Muscle of arm (tissue), 1 donor: ENCODE measurements at regions not wholly inside any gene's neighbourhood (a gene's known extent, or its start where the extent isn't known, plus 50 kb on each side); places are given as distances from the start of the nearest gene placed in this dataset.
A peak's percentile ranks its signal among the peaks of the same experiment; 100 is the strongest.
"Not testable (repeated sequence)": the region's sequence is repeated elsewhere in the genome, so short reads cannot be mapped to it uniquely, and the experiment has no call there.

Experiments
- DNase-seq: peaks from one replicate; pipeline ENCODE4 v3.0.0-alpha.2; 2013

DNA sequence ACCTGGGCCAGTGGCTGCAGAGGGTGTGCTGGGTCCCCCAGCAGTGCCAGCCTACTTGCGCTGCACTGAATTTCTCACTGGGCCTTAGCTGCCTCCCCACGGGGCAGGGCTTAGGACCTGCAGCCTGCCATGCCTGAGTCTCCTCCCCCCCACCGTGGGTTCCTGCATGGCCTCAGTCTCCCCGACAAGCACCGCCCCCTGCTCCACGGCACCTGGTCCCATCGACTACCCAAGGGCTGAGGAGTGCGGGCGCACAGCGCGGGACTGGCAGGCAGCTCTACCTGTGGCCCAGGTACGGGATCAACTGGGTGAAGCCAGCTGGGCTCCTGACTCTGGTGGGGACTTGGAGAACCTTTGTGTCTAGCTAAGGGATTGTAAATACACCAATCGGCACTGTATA, 1143.6 kb downstream of the OTOL1 start:
- not testable (repeated sequence) for DNase-seq

DNA sequence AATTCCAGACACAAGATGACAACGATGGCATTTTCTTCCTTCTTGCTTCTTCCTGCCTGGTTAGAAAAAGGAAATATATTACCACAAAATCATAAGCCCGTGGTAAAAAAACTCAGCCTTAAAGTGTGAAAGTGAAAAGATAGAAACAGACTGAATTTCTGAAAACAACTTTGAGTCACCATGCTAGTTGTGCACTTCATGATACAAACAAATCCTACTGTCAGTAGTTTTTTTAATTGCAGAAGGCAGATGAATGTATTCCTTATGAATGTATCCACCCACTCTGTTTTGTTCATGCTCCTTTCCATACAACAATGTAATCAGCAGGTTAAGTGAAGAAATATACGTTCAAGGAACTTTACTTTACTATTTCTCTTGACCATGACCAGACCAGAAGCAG, 1144.7 kb downstream of the OTOL1 start:
- DNase-seq: no peak

DNA sequence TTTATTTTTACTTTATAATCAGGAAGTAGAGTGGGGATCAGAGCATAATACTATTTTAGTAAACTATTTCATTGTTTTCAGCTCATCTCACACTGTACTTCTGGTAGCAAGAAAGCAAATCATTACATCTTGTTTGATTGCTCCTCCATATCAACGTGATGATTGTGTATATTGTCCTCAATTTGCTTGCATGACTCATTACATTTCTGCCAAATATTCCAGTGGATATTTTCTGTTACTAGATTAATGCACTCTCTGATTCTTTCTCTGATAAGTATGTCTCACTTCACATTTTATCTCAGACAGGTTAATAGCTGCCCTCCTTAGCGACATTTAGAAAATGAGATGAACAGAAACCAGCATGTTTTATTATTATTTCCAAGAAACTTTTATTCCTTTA, 1145.3 kb downstream of the OTOL1 start:
- no peak for DNase-seq

- DNase-seq: no peak
Measured at GRCh38 chr3:162643245-162643644, 1146.6 kb downstream of the OTOL1 start.

DNA sequence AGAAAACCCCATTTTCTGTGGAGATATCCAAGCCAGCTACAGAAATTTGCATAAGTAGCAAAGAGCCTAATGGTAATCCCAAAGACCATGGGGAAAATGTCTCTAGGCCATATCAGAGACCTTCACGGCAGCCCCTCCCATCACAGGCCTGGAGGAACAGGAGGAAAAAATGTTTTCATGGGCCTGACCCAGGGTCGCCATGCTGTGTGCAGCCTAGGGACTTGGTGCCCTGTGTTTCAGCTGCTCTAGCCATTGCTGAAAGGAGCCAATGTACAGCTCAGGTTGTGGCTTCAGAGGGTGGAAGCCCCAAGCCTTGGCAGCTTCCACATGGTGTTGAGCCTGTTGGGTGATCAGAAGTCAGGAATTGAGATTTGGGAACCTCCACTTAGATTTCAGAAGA, 1150.7 kb downstream of the OTOL1 start:
- DNase-seq: no peak

DNA sequence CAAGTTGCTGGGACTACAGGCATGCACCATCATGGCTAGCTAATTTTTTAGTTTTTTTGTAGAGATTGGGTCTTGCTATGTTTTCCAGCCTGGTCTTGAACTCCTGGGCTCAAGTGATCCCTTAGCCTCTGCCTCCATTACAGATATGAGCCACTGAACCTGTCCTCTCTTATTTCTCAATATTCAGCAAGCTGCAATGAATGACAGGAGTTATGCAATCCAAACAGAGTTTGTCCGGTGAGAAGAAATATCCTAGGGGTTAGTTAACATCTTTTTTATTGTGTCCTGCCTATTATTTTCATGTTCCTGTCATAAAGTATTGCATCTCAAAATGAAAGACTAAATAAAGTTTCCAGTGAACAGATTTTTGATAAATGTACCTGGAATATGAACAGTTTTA, 1161.4 kb downstream of the OTOL1 start:
- DNase-seq: no peak

GRCh38 chr3:162665684-162666391, 1169.2 kb downstream of the OTOL1 start:
- no peak for DNase-seq

- no peak for DNase-seq
Measured at GRCh38 chr3:162666835-162667234, 1170.2 kb downstream of the OTOL1 start.

DNA sequence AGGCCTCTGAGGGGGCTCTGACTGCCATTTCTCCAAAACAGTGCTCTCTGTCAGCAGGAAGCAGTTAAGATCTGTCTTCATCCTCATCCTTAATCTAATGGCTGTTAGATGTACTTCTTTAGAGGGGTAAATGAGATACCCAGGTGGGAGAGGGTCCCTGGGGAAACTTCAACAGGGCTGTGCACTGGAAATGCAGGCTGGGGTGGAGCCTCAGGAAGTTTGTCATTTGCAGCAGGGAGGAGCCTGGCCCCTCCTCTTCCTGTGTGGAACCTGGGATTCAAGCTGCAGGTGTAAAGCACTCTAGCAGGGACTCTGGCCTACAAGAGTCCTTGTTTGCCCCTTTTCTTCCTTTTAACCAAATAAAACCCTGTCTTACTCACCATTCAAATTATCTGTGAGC, 1173.6 kb downstream of the OTOL1 start:
- no peak for DNase-seq

GRCh38 chr3:162677475-162677874, 1180.9 kb downstream of the OTOL1 start:
- no peak for DNase-seq

DNA sequence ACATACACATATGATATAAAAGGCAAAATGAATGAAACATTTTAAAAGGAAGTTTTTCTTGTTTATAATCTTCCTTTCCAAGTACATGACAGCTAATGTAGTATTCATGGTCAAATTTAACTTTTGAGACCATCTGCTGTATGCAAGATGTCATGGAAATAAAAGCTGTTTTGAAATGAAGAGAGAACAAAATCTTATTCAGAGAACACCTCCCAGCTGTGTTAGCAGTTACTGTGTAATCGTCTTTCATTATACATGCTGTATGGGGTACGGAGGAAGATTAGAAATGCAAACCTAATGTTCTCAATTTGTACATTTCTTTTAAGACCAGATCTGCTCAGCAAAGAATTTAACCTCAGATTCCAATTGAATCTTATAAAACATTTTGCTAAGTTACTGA, 1182.3 kb downstream of the OTOL1 start:
- no peak for DNase-seq

DNA sequence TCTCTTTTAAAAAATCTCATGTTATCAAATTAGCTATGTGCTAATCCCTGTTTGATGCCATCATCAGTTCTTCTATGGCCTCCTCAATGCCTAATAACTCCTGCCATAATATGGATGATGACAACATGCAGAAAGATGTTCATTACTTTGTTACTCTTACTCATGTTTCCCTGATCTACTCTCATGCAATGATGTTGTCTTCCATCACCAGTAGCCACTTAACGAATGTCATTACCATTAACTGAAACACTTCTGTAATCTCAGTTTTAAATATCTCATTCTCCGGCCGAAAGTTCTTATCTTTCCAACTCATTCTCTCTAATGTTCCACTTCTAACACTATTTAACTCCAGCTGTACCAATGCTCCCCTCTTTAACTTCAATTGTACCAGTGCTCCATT, 1187.7 kb downstream of the OTOL1 start:
- DNase-seq: no peak

GRCh38 chr3:162699291-162699690, 1202.7 kb downstream of the OTOL1 start:
- no peak for DNase-seq

DNA sequence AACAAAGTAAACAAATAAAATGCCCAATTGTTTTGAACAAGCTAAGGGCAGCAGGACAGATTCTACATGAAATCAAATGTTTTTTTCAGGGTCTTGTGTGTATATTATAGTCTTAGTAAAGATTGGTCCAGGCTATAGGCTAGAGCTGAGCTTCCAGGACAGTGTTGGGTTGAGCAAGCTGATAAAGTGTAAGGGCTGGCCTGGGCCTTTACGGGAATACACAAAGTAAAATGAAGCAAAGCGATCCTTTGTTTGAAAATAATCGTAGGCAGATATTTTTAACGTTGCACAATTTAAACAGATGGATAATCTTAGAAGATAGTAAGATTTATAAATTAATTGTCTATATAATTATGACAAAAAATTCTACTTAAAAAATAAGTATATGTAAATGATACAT, 1204.6 kb downstream of the OTOL1 start:
- no peak for DNase-seq

DNA sequence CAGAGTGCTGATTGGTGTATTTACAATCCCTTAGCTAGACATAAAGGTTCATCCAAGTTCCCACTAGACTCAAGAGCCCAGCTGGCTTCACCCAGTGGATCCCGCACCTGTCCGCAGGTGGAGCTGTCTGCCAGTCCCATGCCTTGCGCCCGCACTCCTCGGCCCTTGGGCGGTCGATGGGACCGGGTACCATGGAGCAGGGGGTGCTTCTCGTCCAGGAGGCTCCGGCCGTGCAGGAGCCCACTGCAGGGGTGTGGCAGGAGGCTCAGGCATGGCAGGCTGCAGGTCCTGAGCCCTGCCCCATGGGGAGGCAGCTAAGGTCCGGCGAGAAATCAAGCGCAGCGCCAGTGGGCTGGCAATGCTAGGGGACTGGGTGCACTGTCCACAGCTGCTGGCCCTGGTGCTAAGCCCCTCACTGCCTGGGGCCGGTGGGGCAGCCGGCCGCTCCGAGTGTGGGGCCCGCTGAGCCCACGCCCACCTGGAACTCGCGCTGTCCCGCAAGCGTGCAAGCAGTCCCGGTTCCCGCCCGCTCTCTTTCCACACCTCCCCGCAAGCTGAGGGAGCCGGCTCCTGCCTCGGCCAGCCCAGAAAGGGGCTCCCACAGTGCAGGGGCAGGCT, 1206.3 kb downstream of the OTOL1 start:
- no peak for DNase-seq

GRCh38 chr3:162704238-162704637, 1207.6 kb downstream of the OTOL1 start:
- peak; percentile 30 for DNase-seq

GRCh38 chr3:162704799-162705385, 1208.3 kb downstream of the OTOL1 start:
- DNase-seq: no peak

DNA sequence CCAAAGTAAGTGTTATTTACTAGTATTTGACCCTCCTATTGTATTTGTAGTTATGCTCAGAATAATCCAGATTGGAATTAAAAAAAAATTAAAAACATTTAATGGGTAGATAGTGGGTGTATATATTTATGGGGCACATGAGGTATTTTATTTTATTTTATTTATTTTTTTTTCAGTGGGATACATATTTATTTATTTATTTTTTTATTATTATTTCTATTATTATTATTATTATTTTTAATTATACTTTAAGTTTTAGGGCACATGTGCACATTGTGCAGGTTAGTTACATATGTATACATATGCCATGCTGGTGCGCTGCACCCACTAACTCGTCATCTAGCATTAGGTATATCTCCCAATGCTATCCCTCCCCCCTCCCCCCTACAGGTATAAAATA, 1211.8 kb downstream of the OTOL1 start:
- DNase-seq: not testable (repeated sequence)

DNA sequence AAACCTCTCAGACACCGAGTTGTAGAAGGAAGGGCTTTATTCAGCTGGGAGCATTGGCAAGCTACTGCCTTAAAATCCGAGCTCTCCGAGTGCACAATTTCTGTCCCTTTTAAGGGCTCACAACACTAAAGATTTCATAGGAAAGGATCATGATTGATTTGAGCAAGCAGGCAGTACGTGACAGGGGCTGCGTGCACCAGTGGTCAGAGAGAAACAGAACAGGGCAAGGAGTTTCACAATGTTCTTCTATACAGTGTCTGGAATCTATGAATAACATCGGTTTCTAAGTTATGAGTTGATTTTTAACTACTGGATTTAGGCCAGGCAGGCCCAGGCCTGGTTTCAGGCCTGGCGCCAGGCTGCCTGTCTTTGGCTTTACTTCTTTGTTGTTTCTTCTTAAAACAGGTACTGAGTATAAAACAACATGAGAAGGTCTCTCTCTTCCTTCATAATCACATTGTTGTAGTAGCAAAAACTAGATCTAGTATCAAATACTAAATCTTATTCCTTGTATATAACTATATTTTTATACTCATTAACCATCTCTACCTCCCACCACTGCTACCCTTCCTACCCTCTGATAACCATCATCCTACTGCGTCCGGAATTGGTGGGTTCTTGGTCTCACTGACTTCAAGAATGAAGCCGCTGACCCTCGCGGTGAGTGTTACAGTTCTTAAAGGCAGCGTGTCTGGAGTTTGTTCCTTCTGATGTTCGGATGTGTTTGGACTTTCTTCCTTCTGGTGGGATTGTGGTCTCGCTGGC, 1212.5 kb downstream of the OTOL1 start:
- not testable (repeated sequence) for DNase-seq

GRCh38 chr3:162710332-162711112, 1213.9 kb downstream of the OTOL1 start:
- no peak for DNase-seq

DNA sequence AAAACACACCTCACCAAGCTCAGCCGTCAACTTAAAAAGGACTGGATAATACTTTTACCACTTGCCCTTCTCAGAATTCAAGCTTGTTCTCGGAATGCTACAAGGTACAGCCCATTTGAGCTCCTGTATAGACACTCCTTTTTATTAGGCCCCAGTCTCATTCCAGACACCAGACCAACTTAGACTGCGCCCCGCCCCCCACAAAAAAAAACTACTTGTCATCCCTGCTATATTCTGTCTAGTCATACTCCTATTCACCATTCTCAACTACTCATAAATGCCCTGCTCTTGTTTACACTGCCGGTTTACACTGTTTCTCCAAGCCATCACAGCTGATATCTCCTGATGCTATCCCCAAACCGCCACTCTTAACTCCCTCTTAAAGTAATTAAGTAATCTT, 1220.5 kb downstream of the OTOL1 start:
- DNase-seq: not testable (repeated sequence)

DNA sequence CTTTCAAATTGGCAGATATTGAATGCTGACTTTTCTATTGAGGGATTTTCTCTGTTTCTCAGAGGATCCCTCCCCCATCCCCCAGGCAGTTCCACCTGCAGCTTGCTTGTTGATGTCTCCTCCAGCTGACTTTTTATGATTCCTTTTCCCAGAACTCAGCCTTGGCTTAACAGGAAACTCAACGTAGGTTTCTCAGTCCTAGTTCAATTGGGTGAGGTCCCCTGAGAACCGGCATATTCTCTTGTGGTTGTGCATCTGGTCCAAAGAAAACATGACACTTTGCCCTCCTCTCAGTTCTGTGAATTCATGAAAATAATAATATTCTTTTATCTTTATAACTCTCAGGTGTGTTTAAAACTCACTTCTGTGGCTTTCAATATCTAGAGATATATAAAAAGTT, 1222.1 kb downstream of the OTOL1 start:
- DNase-seq: no peak
